ENCODE measurements at regions not wholly inside any gene's neighbourhood (a gene's known extent, or its start where the extent isn't known, plus 50 kb on each side); places are given as distances from the start of the nearest gene placed in this dataset.

- Histone ChIP-seq H3K36me3 (ENCODE audit: control insufficient read depth, insufficient read depth, low read length) (no peaks in the 10 kb centered on the region), H3K4me3 (ENCODE audit: low read length) (no peak overlapping the region), H3K4me1 (ENCODE audit: control insufficient read depth, insufficient read depth, low read length) (no peaks in the 10 kb centered on the region), H3K27me3 (ENCODE audit: control insufficient read depth, insufficient read depth, low read length) (no peaks in the 10 kb centered on the region), H3K27ac (ENCODE audit: low read depth, low read length) (no peak overlapping the region), H3K9ac (ENCODE audit: low read length) (no peak overlapping the region)
Observed at GRCh38 chr2:105631011-105631410, 113.7 kb upstream of the NCK2 start.

DNA sequence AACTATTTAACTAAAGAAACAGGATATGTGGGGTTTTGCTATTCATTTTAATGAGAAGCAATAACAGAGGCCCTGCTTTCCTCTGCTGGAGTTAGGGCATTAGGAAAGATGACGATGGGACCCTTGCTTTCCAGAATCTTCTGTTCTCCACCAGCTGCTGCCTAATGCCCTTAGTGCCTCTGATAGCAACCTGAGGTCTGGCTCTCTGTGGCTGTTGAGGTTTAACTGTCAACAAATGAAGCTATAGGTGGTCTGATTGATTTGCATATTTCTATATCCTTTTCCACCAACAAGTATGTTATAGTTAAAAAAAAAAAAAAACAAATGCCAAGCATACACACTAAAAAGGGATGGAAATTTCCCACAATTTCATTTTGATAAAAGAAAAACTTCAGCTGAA is 115.1 kb upstream of the NCK2 start:
- no peak overlapping the region for H3K4me3 ChIP-seq (ENCODE audit: low read length)
- H3K27me3 ChIP-seq (ENCODE audit: control insufficient read depth, insufficient read depth, low read length): no peaks in the 10 kb centered on the region
- no peaks in the 10 kb centered on the region for H3K4me1 ChIP-seq (ENCODE audit: control insufficient read depth, insufficient read depth, low read length)
- no peaks in the 10 kb centered on the region for H3K36me3 ChIP-seq (ENCODE audit: control insufficient read depth, insufficient read depth, low read length)
- no peak overlapping the region for H3K27ac ChIP-seq (ENCODE audit: low read depth, low read length)
- H3K9ac ChIP-seq (ENCODE audit: low read length): no peak overlapping the region

DNA sequence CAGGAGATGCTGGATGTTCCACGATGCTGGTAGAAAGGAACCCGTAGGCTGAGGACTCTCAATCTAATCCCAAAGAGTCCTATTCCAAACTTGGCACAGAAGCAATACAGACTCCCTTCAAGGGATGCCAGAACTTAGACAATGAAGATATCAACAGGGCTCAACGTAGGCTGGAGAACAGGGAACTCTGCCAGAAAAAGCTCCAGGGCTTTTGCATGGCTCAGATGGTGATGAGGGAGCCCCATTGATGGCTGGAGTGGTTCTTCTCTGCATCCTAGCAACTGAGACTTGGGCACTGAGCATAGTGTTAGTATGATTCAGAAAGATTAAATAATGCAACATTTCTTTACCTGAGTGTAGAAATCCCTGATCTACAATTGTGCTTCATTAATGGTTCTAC is 117.2 kb upstream of the NCK2 start:
- Histone ChIP-seq H3K9ac (ENCODE audit: low read length) (no peak overlapping the region), H3K27me3 (ENCODE audit: control insufficient read depth, insufficient read depth, low read length) (no peaks in the 10 kb centered on the region), H3K36me3 (ENCODE audit: control insufficient read depth, insufficient read depth, low read length) (no peaks in the 10 kb centered on the region), H3K27ac (ENCODE audit: low read depth, low read length) (no peak overlapping the region), H3K4me3 (ENCODE audit: low read length) (no peak overlapping the region), H3K4me1 (ENCODE audit: control insufficient read depth, insufficient read depth, low read length) (no peaks in the 10 kb centered on the region)

DNA sequence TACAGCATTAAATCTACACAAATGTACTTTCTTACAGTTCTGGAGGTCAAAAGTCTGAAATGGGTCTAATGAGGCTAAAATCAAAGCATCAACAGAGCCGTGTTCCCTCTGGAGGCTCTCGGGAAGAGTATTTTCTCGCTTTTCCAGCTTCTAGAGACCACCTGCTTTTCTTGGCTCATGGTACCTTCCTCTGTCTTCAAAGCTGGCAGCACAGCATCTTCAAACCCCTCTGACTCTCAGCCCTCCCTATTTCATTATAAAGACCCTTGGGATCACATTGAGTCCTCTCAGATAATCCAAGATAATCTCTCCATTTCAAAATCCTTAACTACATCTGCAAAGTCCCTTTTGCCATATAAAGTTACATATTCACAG is 117.8 kb upstream of the NCK2 start:
- no peaks in the 10 kb centered on the region for H3K4me1 ChIP-seq (ENCODE audit: control insufficient read depth, insufficient read depth, low read length)
- no peaks in the 10 kb centered on the region for H3K27me3 ChIP-seq (ENCODE audit: control insufficient read depth, insufficient read depth, low read length)
- H3K36me3 ChIP-seq (ENCODE audit: control insufficient read depth, insufficient read depth, low read length): no peaks in the 10 kb centered on the region
- no peak overlapping the region for H3K27ac ChIP-seq (ENCODE audit: low read depth, low read length)
- H3K9ac ChIP-seq (ENCODE audit: low read length): no peak overlapping the region
- H3K4me3 ChIP-seq (ENCODE audit: low read length): no peak overlapping the region

DNA sequence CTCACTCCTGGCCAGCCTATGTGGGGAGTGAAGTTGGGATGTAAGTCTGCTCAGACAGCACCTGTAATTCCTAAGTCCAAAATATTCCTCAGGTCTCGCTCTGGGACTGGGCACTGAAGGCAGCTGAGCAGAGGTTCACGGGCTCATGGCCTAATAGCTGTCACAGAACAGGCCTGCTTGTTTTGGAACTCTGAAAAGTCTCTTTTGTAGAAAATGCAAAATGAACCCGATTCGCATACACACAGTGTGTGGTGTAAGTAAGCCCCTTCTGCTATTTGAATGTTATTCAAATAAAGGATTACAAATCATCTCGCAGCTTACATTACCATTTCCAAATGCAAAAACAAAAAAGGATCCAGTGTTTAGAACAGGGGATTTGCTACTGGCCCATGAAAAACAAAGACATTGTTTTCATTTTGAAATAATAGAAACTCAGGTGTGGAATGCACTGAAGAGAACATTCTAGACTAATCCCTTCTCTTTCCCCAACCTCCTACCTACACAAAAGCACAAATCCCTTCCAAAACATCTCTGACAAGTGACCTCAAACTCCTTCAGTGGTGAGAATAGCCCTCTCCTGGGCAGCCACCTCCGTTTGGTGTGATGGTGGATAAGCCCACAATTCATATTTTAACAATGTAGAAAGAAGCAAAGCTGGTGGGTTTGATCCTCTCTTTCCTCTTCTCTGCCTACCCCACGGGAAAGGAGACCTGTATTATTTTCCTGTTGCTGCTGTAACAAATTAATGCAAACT is 118.3 kb upstream of the NCK2 start:
- Histone ChIP-seq H3K4me1 (ENCODE audit: control insufficient read depth, insufficient read depth, low read length) (no peaks in the 10 kb centered on the region), H3K27ac (ENCODE audit: low read depth, low read length) (no peak overlapping the region), H3K36me3 (ENCODE audit: control insufficient read depth, insufficient read depth, low read length) (no peaks in the 10 kb centered on the region), H3K9ac (ENCODE audit: low read length) (no peak overlapping the region), H3K4me3 (ENCODE audit: low read length) (no peak overlapping the region), H3K27me3 (ENCODE audit: control insufficient read depth, insufficient read depth, low read length) (no peaks in the 10 kb centered on the region)

GRCh38 chr2:105625632-105626031 is 119.1 kb upstream of the NCK2 start:
- no peak overlapping the region for H3K9ac ChIP-seq (ENCODE audit: low read length)
- H3K4me3 ChIP-seq (ENCODE audit: low read length): no peak overlapping the region
- no peak overlapping the region for H3K27ac ChIP-seq (ENCODE audit: low read depth, low read length)
- no peaks in the 10 kb centered on the region for H3K27me3 ChIP-seq (ENCODE audit: control insufficient read depth, insufficient read depth, low read length)
- no peaks in the 10 kb centered on the region for H3K36me3 ChIP-seq (ENCODE audit: control insufficient read depth, insufficient read depth, low read length)
- no peaks in the 10 kb centered on the region for H3K4me1 ChIP-seq (ENCODE audit: control insufficient read depth, insufficient read depth, low read length)

GRCh38 chr2:105621038-105621437 is 123.7 kb upstream of the NCK2 start:
- Histone ChIP-seq H3K36me3 (ENCODE audit: control insufficient read depth, insufficient read depth, low read length) (no peaks in the 10 kb centered on the region), H3K4me1 (ENCODE audit: control insufficient read depth, insufficient read depth, low read length) (no peaks in the 10 kb centered on the region), H3K27ac (ENCODE audit: low read depth, low read length) (no peak overlapping the region), H3K27me3 (ENCODE audit: control insufficient read depth, insufficient read depth, low read length) (no peaks in the 10 kb centered on the region), H3K4me3 (ENCODE audit: low read length) (no peak overlapping the region), H3K9ac (ENCODE audit: low read length) (no peak overlapping the region)

DNA sequence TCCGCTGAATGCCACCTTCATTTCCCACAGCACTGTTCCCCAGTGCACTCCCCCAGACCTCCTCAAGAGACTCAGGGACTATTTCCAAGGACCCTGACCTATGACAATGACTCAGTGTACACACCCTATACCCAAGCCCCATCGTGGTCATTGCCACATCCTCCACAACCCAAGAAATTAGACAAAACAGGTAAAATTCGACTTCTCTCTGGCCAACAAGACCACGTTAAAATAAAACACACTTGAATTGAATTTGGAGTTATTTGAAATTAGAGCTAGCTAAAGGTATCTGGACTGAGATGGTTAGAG is 126.4 kb upstream of the NCK2 start:
- no peak overlapping the region for H3K9ac ChIP-seq (ENCODE audit: low read length)
- H3K4me1 ChIP-seq (ENCODE audit: control insufficient read depth, insufficient read depth, low read length): no peaks in the 10 kb centered on the region
- no peaks in the 10 kb centered on the region for H3K27me3 ChIP-seq (ENCODE audit: control insufficient read depth, insufficient read depth, low read length)
- no peak overlapping the region for H3K4me3 ChIP-seq (ENCODE audit: low read length)
- H3K27ac ChIP-seq (ENCODE audit: low read depth, low read length): no peak overlapping the region
- H3K36me3 ChIP-seq (ENCODE audit: control insufficient read depth, insufficient read depth, low read length): no peaks in the 10 kb centered on the region

DNA sequence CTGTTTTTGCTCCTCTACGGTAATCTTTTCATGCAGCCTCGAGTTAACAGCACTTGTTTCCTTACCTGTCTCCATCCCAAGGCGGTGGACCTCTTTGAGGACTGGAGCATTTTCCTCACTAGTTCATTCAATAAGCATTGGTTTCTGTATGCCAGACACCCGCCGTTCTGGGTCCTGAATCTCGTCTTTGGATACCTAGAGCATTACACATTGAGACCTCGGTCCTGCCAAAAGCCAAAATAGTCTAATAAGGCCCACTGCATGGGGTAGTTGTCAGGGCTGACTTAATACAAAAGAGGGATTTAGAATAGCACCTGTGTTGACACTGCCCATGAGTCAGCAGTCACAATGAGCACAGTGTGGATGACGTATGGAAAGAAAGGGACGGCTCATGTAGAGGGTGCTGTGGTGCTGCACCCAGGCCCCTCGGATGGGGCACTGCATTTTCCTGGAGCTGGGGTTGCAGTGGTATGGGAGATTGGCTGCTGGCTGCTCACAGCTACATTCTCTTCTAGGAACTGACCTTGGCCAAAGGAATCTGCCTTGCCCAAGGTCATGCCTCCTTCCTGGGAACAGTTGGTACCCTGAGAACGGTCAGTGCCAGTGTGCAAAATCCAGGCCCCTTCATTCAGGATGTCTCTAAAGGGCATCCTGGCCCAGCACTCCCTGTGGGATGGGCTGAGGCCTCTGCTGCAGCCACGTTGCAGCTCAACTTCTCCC is 126.9 kb upstream of the NCK2 start:
- Histone ChIP-seq H3K27ac (ENCODE audit: low read depth, low read length) (no peak overlapping the region), H3K4me1 (ENCODE audit: control insufficient read depth, insufficient read depth, low read length) (no peaks in the 10 kb centered on the region), H3K4me3 (ENCODE audit: low read length) (no peak overlapping the region), H3K27me3 (ENCODE audit: control insufficient read depth, insufficient read depth, low read length) (no peaks in the 10 kb centered on the region), H3K36me3 (ENCODE audit: control insufficient read depth, insufficient read depth, low read length) (no peaks in the 10 kb centered on the region), H3K9ac (ENCODE audit: low read length) (no peak overlapping the region)

DNA sequence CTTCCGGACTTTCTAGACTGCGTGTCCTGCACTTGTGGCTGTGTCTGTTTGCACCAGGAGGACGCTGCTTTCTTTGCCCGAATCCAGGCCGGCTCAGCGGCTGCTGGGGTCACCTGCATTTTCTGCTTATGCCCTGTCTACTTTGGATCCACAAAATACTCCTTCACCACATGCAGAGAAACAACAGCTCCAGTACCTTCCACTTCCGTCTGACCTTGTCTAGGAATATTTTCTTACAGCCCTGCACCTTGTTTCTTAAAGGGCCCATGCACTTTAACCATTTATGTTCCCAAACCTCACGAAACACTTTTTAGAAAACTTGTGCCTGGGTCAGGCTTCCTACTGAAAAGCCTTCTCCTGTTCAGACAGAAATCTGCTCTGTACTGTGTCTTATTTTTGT is 129.4 kb upstream of the NCK2 start:
- no peaks in the 10 kb centered on the region for H3K27me3 ChIP-seq (ENCODE audit: control insufficient read depth, insufficient read depth, low read length)
- H3K27ac ChIP-seq (ENCODE audit: low read depth, low read length): no peak overlapping the region

DNA sequence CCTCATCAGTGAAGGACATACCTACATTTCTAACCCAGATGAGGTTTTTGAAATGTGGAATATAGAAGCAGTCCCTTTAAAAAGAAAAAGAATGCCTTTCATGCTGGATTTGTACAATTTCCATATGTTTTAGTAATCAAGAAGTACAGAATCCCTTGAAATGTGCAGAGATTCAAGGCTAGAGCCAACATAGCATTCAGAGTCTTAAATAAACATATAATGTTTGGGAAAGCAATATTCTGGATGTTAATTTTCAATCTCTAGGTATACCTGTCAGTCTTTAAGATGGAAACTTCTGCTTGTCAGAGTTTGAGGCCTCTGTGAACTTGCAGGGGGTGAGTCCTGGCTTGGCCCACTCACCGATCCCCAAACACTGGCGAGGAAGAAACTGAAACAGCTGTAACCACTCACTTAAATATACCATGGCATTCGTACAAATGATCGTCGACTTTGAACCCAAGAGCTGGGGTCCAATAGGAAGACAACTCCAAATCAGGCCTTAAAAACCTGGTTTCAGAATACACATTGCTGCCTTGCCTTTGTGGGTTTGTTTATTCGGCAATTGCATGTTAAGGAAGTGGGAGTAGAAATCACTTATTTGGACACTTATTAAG is 132.8 kb upstream of the NCK2 start:
- Histone ChIP-seq H3K36me3 (ENCODE audit: control insufficient read depth, insufficient read depth, low read length) (no peaks in the 10 kb centered on the region), H3K4me1 (ENCODE audit: control insufficient read depth, insufficient read depth, low read length) (no peaks in the 10 kb centered on the region), H3K27ac (ENCODE audit: low read depth, low read length) (no peak overlapping the region), H3K9ac (ENCODE audit: low read length) (no peak overlapping the region), H3K4me3 (ENCODE audit: low read length) (no peak overlapping the region), H3K27me3 (ENCODE audit: control insufficient read depth, insufficient read depth, low read length) (no peaks in the 10 kb centered on the region)

More for the DNA sequence above, 129.4 kb upstream of the NCK2 start:
- H3K9ac ChIP-seq (ENCODE audit: low read length): no peak overlapping the region
- H3K36me3 ChIP-seq (ENCODE audit: control insufficient read depth, insufficient read depth, low read length): no peaks in the 10 kb centered on the region
- no peaks in the 10 kb centered on the region for H3K4me1 ChIP-seq (ENCODE audit: control insufficient read depth, insufficient read depth, low read length)
- H3K4me3 ChIP-seq (ENCODE audit: low read length): peak overlapping the region; percentile 39

GRCh38 chr2:105611333-105611637 is 133.4 kb upstream of the NCK2 start:
- no peak overlapping the region for H3K9ac ChIP-seq (ENCODE audit: low read length)
- no peak overlapping the region for H3K4me3 ChIP-seq (ENCODE audit: low read length)
- no peaks in the 10 kb centered on the region for H3K4me1 ChIP-seq (ENCODE audit: control insufficient read depth, insufficient read depth, low read length)
- no peaks in the 10 kb centered on the region for H3K36me3 ChIP-seq (ENCODE audit: control insufficient read depth, insufficient read depth, low read length)
- no peak overlapping the region for H3K27ac ChIP-seq (ENCODE audit: low read depth, low read length)
- H3K27me3 ChIP-seq (ENCODE audit: control insufficient read depth, insufficient read depth, low read length): no peaks in the 10 kb centered on the region

All from rectal smooth muscle tissue (tissue), 1 donor.